IMR-90 (cell line): ENCODE measurements at regions not wholly inside any gene's neighbourhood (a gene's known extent, or its start where the extent isn't known, plus 50 kb on each side); places are given as distances from the start of the nearest gene placed in this dataset.

ENCODE experiments used
- ATAC-seq: fragments of 200-7000 bp; cut with Tn5 transposase; 2 replicates; pipeline ENCODE4 v1.9.1; 2020; ENCODE audit warnings: low read depth, mild to moderate bottlenecking, moderate library complexity
- BruUV-seq: library from RNA; stranded (reverse); fragments of 400-500 nt; replicated peaks from 2 replicates; lab custom pipeline; 2021; lab: Mats Ljungman, UMichigan
- CTCF ChIA-PET: fragments of 300-600 bp; formaldehyde crosslinking; extraction: SDS; loops from one replicate; lab custom pipeline; 2021; ENCODE audit warnings: antibody characterized with exemption; lab: Yijun Ruan, JAX
- POLR2A ChIA-PET: fragments of 300-600 bp; sonication (Branson Sonifier 250); formaldehyde crosslinking; loops from one replicate; lab custom pipeline; 2022; ENCODE audit warnings: antibody characterized with exemption; ENCODE audit not compliant: unreplicated experiment; lab: Charles Lee
- DNase-seq: peaks from one replicate; pipeline ENCODE4 v3.0.0; 2013
- H2AFZ ChIP-seq: replicated peaks from 2 replicates; pipeline ENCODE3; 2013; ENCODE audit warnings: low read length, mild to moderate bottlenecking; ENCODE audit not compliant: poor library complexity
- H2AK5ac ChIP-seq: 2 replicates; pipeline ENCODE4 v1.6.1; 2013; ENCODE audit warnings: low read depth, low read length, inconsistent platforms
- H2AK9ac ChIP-seq: replicated peaks from 2 replicates; pipeline ENCODE3; 2013; ENCODE audit warnings: mild to moderate bottlenecking, low read depth, low read length, moderate library complexity; ENCODE audit not compliant: poor library complexity
- H2BK120ac ChIP-seq: 2 replicates; pipeline ENCODE4 v1.6.1; 2013; ENCODE audit warnings: low read depth, low read length, inconsistent platforms
- H2BK15ac ChIP-seq: 3 replicates; pipeline ENCODE4 v1.6.1; 2013; ENCODE audit warnings: low read depth, low read length, inconsistent platforms
- H2BK20ac ChIP-seq: 2 replicates; pipeline ENCODE4 v1.6.1; 2013; ENCODE audit warnings: low read depth, mild to moderate bottlenecking, inconsistent platforms, low read length, moderate library complexity
- H2BK5ac ChIP-seq: 2 replicates; pipeline ENCODE4 v1.6.1; 2013; ENCODE audit warnings: mild to moderate bottlenecking, low read depth, low read length, inconsistent platforms; ENCODE audit not compliant: poor library complexity, severe bottlenecking
- H3K14ac ChIP-seq: replicated peaks from 2 replicates; pipeline ENCODE4 v1.6.1; 2013; ENCODE audit warnings: low read depth, low read length, inconsistent platforms
- H3K18ac ChIP-seq: 2 replicates; pipeline ENCODE4 v1.6.1; 2013; ENCODE audit warnings: low read depth, low read length, control low read depth
- H3K23ac ChIP-seq: 2 replicates; pipeline ENCODE4 v1.6.1; 2013; ENCODE audit warnings: low read depth, low read length, inconsistent platforms
- H3K27ac ChIP-seq: 2 replicates; pipeline ENCODE4 v1.5.1; 2013; ENCODE audit warnings: mild to moderate bottlenecking, control low read depth, low read length; ENCODE audit not compliant: insufficient read depth
- H3K27me3 ChIP-seq: 2 replicates; pipeline ENCODE4 v1.6.1; 2013; ENCODE audit warnings: low read length; ENCODE audit not compliant: control insufficient read depth, insufficient read depth
- H3K36me3 ChIP-seq: 2 replicates; pipeline ENCODE4 v1.6.1; 2013; ENCODE audit warnings: low read length, mixed read lengths; ENCODE audit not compliant: control insufficient read depth, insufficient read depth
- H3K4ac ChIP-seq: 2 replicates; pipeline ENCODE4 v1.6.1; 2013; ENCODE audit warnings: low read depth, low read length, inconsistent platforms
- H3K4me1 ChIP-seq: 2 replicates; pipeline ENCODE4 v1.6.1; 2013; ENCODE audit warnings: low read length, mixed read lengths; ENCODE audit not compliant: control insufficient read depth, insufficient read depth
- H3K4me2 ChIP-seq: 2 replicates; pipeline ENCODE4 v1.6.1; 2013; ENCODE audit warnings: low read depth, mild to moderate bottlenecking, control low read depth, low read length, moderate library complexity
- H3K4me3 ChIP-seq: 2 replicates; pipeline ENCODE4 v1.5.1; 2013; ENCODE audit warnings: low read depth, mild to moderate bottlenecking, control low read depth, low read length, moderate library complexity; ENCODE audit not compliant: insufficient read depth
- H3K56ac ChIP-seq: 2 replicates; pipeline ENCODE4 v1.6.1; 2013; ENCODE audit warnings: low read length, inconsistent platforms; ENCODE audit not compliant: insufficient read depth; ENCODE audit errors: extremely low read depth
- H3K79me1 ChIP-seq, 2 experiments: 2 replicates each; pipeline ENCODE4 v1.6.1; 2013; ENCODE audit warnings: low read length in 2 of 2, inconsistent platforms in 1 of 2, low read depth in 1 of 2
- H3K9ac ChIP-seq: 2 replicates; pipeline ENCODE4 v1.6.1; 2013; ENCODE audit warnings: low read depth, low read length, control low read depth
- H3K9me1 ChIP-seq: 2 replicates; pipeline ENCODE4 v1.6.1; 2013; ENCODE audit warnings: low read length, inconsistent platforms; ENCODE audit not compliant: insufficient read depth
- H3K9me3 ChIP-seq: 2 replicates; pipeline ENCODE4 v1.6.1; 2013; ENCODE audit warnings: low read length; ENCODE audit not compliant: control insufficient read depth, insufficient read depth
- H4K20me1 ChIP-seq: 2 replicates; pipeline ENCODE4 v1.6.1; 2013; ENCODE audit warnings: low read length, inconsistent platforms; ENCODE audit not compliant: insufficient read depth
- H4K5ac ChIP-seq: 2 replicates; pipeline ENCODE4 v1.6.1; 2013; ENCODE audit warnings: mild to moderate bottlenecking, low read depth, low read length, control low read depth
- H4K8ac ChIP-seq, 2 experiments: 2 replicates each; pipeline ENCODE4 v1.6.1; 2013; ENCODE audit warnings: low read depth in 2 of 2, low read length in 2 of 2, control low read depth in 1 of 2, inconsistent platforms in 1 of 2
- H4K91ac ChIP-seq: 2 replicates; pipeline ENCODE4 v1.6.1; 2013; ENCODE audit warnings: low read depth, low read length, inconsistent platforms; ENCODE audit not compliant: insufficient read depth
- BHLHE40 ChIP-seq: fragments of 150-350 bp; IDR thresholded peaks from 2 replicates; pipeline ENCODE4 v1.6.1; 2016; ENCODE audit warnings: mild to moderate bottlenecking, low read depth, low read length
- CEBPB ChIP-seq: IDR thresholded peaks from 2 replicates; pipeline ENCODE4 v1.6.1; 2012; ENCODE audit warnings: low read depth, low read length, improper control_type of control experiment
- CHD1 ChIP-seq: IDR thresholded peaks from 2 replicates; pipeline ENCODE4 v1.6.1; 2012; ENCODE audit warnings: low read depth, low read length, improper control_type of control experiment
- CTCF ChIP-seq: conservative IDR thresholded peaks from 2 replicates; pipeline ENCODE4 v1.5.1; 2012; ENCODE audit warnings: mild to moderate bottlenecking, low read depth, low read length, improper control_type of control experiment
- ELK1 ChIP-seq: fragments of 150-350 bp; IDR thresholded peaks from 2 replicates; pipeline ENCODE4 v1.6.1; 2016; ENCODE audit warnings: low read depth, mild to moderate bottlenecking, low read length, moderate library complexity, borderline replicate concordance
- FOS ChIP-seq: fragments of 150-350 bp; IDR thresholded peaks from 2 replicates; pipeline ENCODE4 v1.6.1; 2016; ENCODE audit warnings: low read depth, low read length
- MAFK ChIP-seq: IDR thresholded peaks from 2 replicates; pipeline ENCODE4 v1.6.1; 2012; ENCODE audit warnings: low read depth, low read length, improper control_type of control experiment
- MAZ ChIP-seq: IDR thresholded peaks from 2 replicates; pipeline ENCODE4 v1.6.1; 2012; ENCODE audit warnings: low read depth, mild to moderate bottlenecking, low read length, improper control_type of control experiment, moderate library complexity, borderline replicate concordance
- MXI1 ChIP-seq: IDR thresholded peaks from 2 replicates; pipeline ENCODE4 v1.6.1; 2012; ENCODE audit warnings: low read depth, mild to moderate bottlenecking, low read length, moderate library complexity, borderline replicate concordance
- NFE2L2 ChIP-seq: fragments of 150-350 bp; IDR thresholded peaks from 2 replicates; pipeline ENCODE4 v1.6.1; 2016; ENCODE audit warnings: low read depth, mild to moderate bottlenecking, low read length
- POLR2A ChIP-seq: IDR thresholded peaks from 2 replicates; pipeline ENCODE4 v1.6.1; 2012; ENCODE audit warnings: mild to moderate bottlenecking, low read depth, low read length
- RAD21 ChIP-seq: IDR thresholded peaks from 2 replicates; pipeline ENCODE4 v1.6.1; 2012; ENCODE audit warnings: low read length, improper control_type of control experiment
- RCOR1 ChIP-seq: IDR thresholded peaks from 2 replicates; pipeline ENCODE4 v1.6.1; 2012; ENCODE audit warnings: mild to moderate bottlenecking, low read length, improper control_type of control experiment; ENCODE audit not compliant: insufficient replicate concordance
- RFX5 ChIP-seq: IDR thresholded peaks from 2 replicates; pipeline ENCODE4 v1.8.0; 2012; ENCODE audit warnings: low read depth, mild to moderate bottlenecking, low read length, moderate library complexity
- SMC3 ChIP-seq: fragments of 150-350 bp; IDR thresholded peaks from 2 replicates; pipeline ENCODE4 v1.6.1; 2016; ENCODE audit warnings: low read depth, mild to moderate bottlenecking, antibody characterized with exemption, low read length, moderate library complexity
- USF2 ChIP-seq: fragments of 150-350 bp; IDR thresholded peaks from 2 replicates; pipeline ENCODE4 v1.6.1; 2017; ENCODE audit warnings: mild to moderate bottlenecking, antibody characterized with exemption, low read length, low read depth
- WGBS, 2 experiments: methylation state at CpG; one replicate each; pipeline versions ENCODE4 v1.1.5 to v1.1.7; 2013; ENCODE audit warnings: missing lambda C conversion rate in 2 of 2; ENCODE audit not compliant: insufficient read length in 1 of 2; ENCODE audit errors: extremely low coverage in 2 of 2; 5-methylcytosine and 5-hydroxymethylcytosine counted together
- dilution Hi-C: fragments of 300-500 bp; cut with HindIII; formaldehyde crosslinking; loops from one replicate; pipeline ENCODE4 v1.14.3; 2018; ENCODE audit warnings: low sequenced_read_pairs; ENCODE audit not compliant: unreplicated experiment
- in situ Hi-C: fragments of 300-500 bp; cut with MboI; formaldehyde crosslinking; loops from 3 replicates; pipeline ENCODE4 v1.14.3; 2019; ENCODE audit warnings: low sequenced_read_pairs, inconsistent platforms, mixed read lengths
- intact Hi-C: fragments of 100-400 bp; cut with micrococcal nuclease; formaldehyde crosslinking; loops from 2 replicates; pipeline ENCODE4 v1.10.0; 2022

- Histone ChIP-seq H2BK15ac (no peak overlapping the region), H3K79me1 (no peaks in the 10 kb centered on the region), H4K20me1 (no peaks in the 10 kb centered on the region), H3K9me1 (no peaks in the 10 kb centered on the region), H3K27me3 (no peaks in the 10 kb centered on the region), H3K4me2 (no peak overlapping the region), H3K23ac (no peak overlapping the region), H2AK5ac (no peak overlapping the region), H3K9ac (no peak overlapping the region), H4K8ac (no peak overlapping the region), H2AK9ac (no peak overlapping the region), H3K27ac (no peak overlapping the region), H3K9me3 (no peaks in the 10 kb centered on the region), H4K5ac (no peak overlapping the region), H3K56ac (no peak overlapping the region), H3K4me3 (no peak overlapping the region), H2BK20ac (no peak overlapping the region), H3K36me3 (no peaks in the 10 kb centered on the region), H3K4me1 (no peaks in the 10 kb centered on the region), H3K4ac (no peak overlapping the region), H3K18ac (no peak overlapping the region), H3K14ac (no peak overlapping the region), H2AFZ (no peak overlapping the region), H2BK120ac (no peak overlapping the region), H4K91ac (no peak overlapping the region), H2BK5ac (no peak overlapping the region)
- ATAC-seq = no peak
- DNase-seq = no peak
- in situ Hi-C loops = no loop called here
- ChIA-PET POLR2A (no interaction called here), CTCF (no interaction called here)
- TF ChIP-seq RCOR1 = no peak
- no peak for TF ChIP-seq RAD21
- TF ChIP-seq RFX5 = no peak
- no peak for TF ChIP-seq MAZ
- TF ChIP-seq CTCF = no peak
- no peak for TF ChIP-seq CHD1
- no peak for TF ChIP-seq ELK1
- no peak for TF ChIP-seq NFE2L2
- no peak for TF ChIP-seq MAFK
- no peak for TF ChIP-seq BHLHE40
- no peak for TF ChIP-seq FOS
- no peak for TF ChIP-seq POLR2A
- TF ChIP-seq CEBPB = no peak
- TF ChIP-seq USF2 = no peak
- no peak for TF ChIP-seq MXI1
- no peak for TF ChIP-seq SMC3
- BruUV-seq = no TSS peak
- no CpG with 5 or more reads among the region's 3 CpGs for WGBS, 2 experiments
- intact Hi-C loops = no loop called here
- dilution Hi-C loops = no loop called here
Measured at GRCh38 chr7:124422081-124422480, 343.5 kb downstream of the GPR37 start.
